Pancreas (tissue), 10 donors: ENCODE measurements at regions not wholly inside any gene's neighbourhood (a gene's known extent, or its start where the extent isn't known, plus 50 kb on each side); places are given as distances from the start of the nearest gene placed in this dataset.

ENCODE experiments used
- ATAC-seq, 4 donors: fragments of 200-7000 bp; cut with Tn5 transposase; one replicate each; pipeline versions ENCODE4 v1.8.0 to v1.9.1; 2020; ENCODE audit warnings: mild to moderate bottlenecking in 4 of 4, moderate library complexity in 4 of 4
- DNase-seq, 6 donors: peaks; one replicate each; pipeline ENCODE4 v3.0.0-alpha.2; 2020
- FAIRE-seq: peaks from 2 replicates; lab custom pipeline; 2012; peaks lifted over from hg19 to GRCh38; lab: Jason Lieb, UNC
- H3K27ac ChIP-seq, 4 donors: fragments of 200-600 bp; sonication (generic); 1 replicate in 3 of 4; 2 replicates in 1 of 4; pipeline versions ENCODE4 v1.5.0 to v1.8.0; 2020
- H3K27me3 ChIP-seq, 4 donors: fragments of 200-600 bp; one replicate each; pipeline ENCODE4 v1.8.0; 2021
- H3K36me3 ChIP-seq, 3 donors: fragments of 200-600 bp; sonication (generic) in 1 of 3; one replicate each; pipeline versions ENCODE4 v1.5.0 to v1.8.0; 2020 to 2021
- H3K4me1 ChIP-seq, 3 donors: fragments of 200-600 bp; one replicate each; pipeline ENCODE4 v1.8.0; 2021
- H3K4me3 ChIP-seq, 4 donors: fragments of 200-600 bp; sonication (generic) in 2 of 4; one replicate each; pipeline versions ENCODE4 v1.5.0 to v1.8.0; 2020 to 2021
- H3K9me3 ChIP-seq, 4 donors: fragments of 200-600 bp; one replicate each; pipeline ENCODE4 v1.8.0; 2021
- CTCF ChIP-seq, 4 donors: fragments of 200-600 bp; sonication (generic) in 3 of 4; IDR thresholded peaks; one replicate each; pipeline versions ENCODE4 v1.5.0 to v1.8.0; 2021; ENCODE audit warnings: antibody characterized with exemption in 4 of 4
- WGBS, 2 donors: extraction: QIAGEN DNeasy Blood & Tissue Kit; methylation state at CpG; one replicate each; pipeline ENCODE4 v1.1.7; 2013; 5-methylcytosine and 5-hydroxymethylcytosine counted together
- intact Hi-C, 3 donors: fragments of 100-400 bp; cut with DNase I; formaldehyde crosslinking; loops; one replicate each; pipeline versions ENCODE4 v1.11.1 to v1.14.2; 2022
- donor health status: healthy with polysubstance abuse.
- donor health status: DM: no; HTN: no; CAD: no; lungs with moderate emphysema.
- donor health status: DM: no; HTN: no; CAD: no.
- donor health status: control.
- donor health status: control.
- donor health status: Bipolar disorder and iron deficiency.
- donor health status: DM: yes; HTN: yes; CAD: no.
- donor health status: DM: no; HTN: no; CAD: no.
- donor health status: DM: no; HTN: no; CAD: no.
- donor health status: DM: yes; HTN: yes; CAD: no.

GRCh38 chr10:111186358-111186757, 109.5 kb downstream of the ADRA2A start:
- WGBS, 2 donors, result 81 to 84% methylated on average over 1 of the region's 1 CpG

GRCh38 chr10:111187096-111187495, 110.3 kb downstream of the ADRA2A start:
- DNase-seq (no peak), FAIRE-seq (no peak), ATAC-seq (no peak)
- H3K4me3 ChIP-seq, result no peak overlapping the region
- no peaks in the 10 kb centered on the region for H3K27me3 ChIP-seq
- no peaks in the 10 kb centered on the region for H3K9me3 ChIP-seq
- intact Hi-C loops, result no loop called here
- WGBS, 2 donors, result 63 to 68% methylated on average over 4 of the region's 4 CpGs
- H3K4me1 ChIP-seq, result no peaks in the 10 kb centered on the region
- no peaks in the 10 kb centered on the region for H3K36me3 ChIP-seq
- no peak for TF ChIP-seq CTCF (IDR thresholded peaks at IDR 0.05)
- H3K27ac ChIP-seq, result no peak overlapping the region

More at GRCh38 chr10:111186358-111186757, 109.5 kb downstream of the ADRA2A start:
- H3K9me3 ChIP-seq, result no peaks in the 10 kb centered on the region
- no peak for DNase-seq
- H3K27me3 ChIP-seq, result no peaks in the 10 kb centered on the region
- no peak for ATAC-seq
- H3K36me3 ChIP-seq, result no peaks in the 10 kb centered on the region
- H3K27ac ChIP-seq, result no peak overlapping the region
- FAIRE-seq, result no peak
- no peak for TF ChIP-seq CTCF (IDR thresholded peaks at IDR 0.05)
- no peaks in the 10 kb centered on the region for H3K4me1 ChIP-seq
- intact Hi-C loops, result no loop called here
- H3K4me3 ChIP-seq, result no peak overlapping the region

GRCh38 chr10:111199587-111199986, 122.8 kb downstream of the ADRA2A start:
- 19 to 22% methylated on average over 4 of the region's 4 CpGs for WGBS, 2 donors
- FAIRE-seq (no peak), DNase-seq (peak in 3 of 6 donors; percentile 31 to 47 (median 39)), ATAC-seq (peak; percentile 47 to 69 (median 56))
- Histone ChIP-seq H3K36me3 (no peaks in the 10 kb centered on the region), H3K4me1 (peaks cover 0 to 3% (median 0%) of the 10 kb centered on the region in 3 donors), H3K27me3 (no peaks in the 10 kb centered on the region), H3K27ac (no peak overlapping the region), H3K9me3 (no peaks in the 10 kb centered on the region), H3K4me3 (no peak overlapping the region)
- TF ChIP-seq CTCF (IDR thresholded peaks at IDR 0.05), result no peak
- intact Hi-C loops, result no loop called here

- 35 to 38% methylated on average over 3 of the region's 3 CpGs for WGBS, 2 donors
- DNase-seq (peak in 5 of 6 donors; percentile 45 to 85 (median 80)), ATAC-seq (peak; percentile 73 to 89 (median 80)), FAIRE-seq (no peak)
- H3K27me3 ChIP-seq, result no peaks in the 10 kb centered on the region
- intact Hi-C loops, result no loop called here
- H3K9me3 ChIP-seq, result no peaks in the 10 kb centered on the region
- H3K4me3 ChIP-seq, result no peak overlapping the region
- no peaks in the 10 kb centered on the region for H3K36me3 ChIP-seq
- TF ChIP-seq CTCF (IDR thresholded peaks at IDR 0.05), result no peak
- H3K4me1 ChIP-seq, result peaks cover 0 to 3% (median 0%) of the 10 kb centered on the region in 3 donors
- H3K27ac ChIP-seq, result peak overlapping the region in 1 of 4 donors; percentile 50
Measured at GRCh38 chr10:111200505-111201186, 123.8 kb downstream of the ADRA2A start.

GRCh38 chr10:111203615-111204014, 126.8 kb downstream of the ADRA2A start:
- ATAC-seq (peak in 1 of 4 donors; percentile 14), FAIRE-seq (no peak), DNase-seq (no peak)
- intact Hi-C loops, result no loop called here
- no peak overlapping the region for H3K4me3 ChIP-seq
- no peaks in the 10 kb centered on the region for H3K36me3 ChIP-seq
- WGBS, 2 donors, result 89 to 94% methylated on average over 2 of the region's 2 CpGs
- H3K27ac ChIP-seq, result no peak overlapping the region
- no peaks in the 10 kb centered on the region for H3K9me3 ChIP-seq
- no peak for TF ChIP-seq CTCF (IDR thresholded peaks at IDR 0.05)
- peaks cover 0 to 3% (median 0%) of the 10 kb centered on the region in 3 donors for H3K4me1 ChIP-seq
- no peaks in the 10 kb centered on the region for H3K27me3 ChIP-seq
